Spleen (tissue), 11 donors: ENCODE measurements at regions not wholly inside any gene's neighbourhood (a gene's known extent, or its start where the extent isn't known, plus 50 kb on each side); places are given as distances from the start of the nearest gene placed in this dataset.

Source experiments
- DNase-seq: peaks from one replicate; pipeline ENCODE4 v3.0.0-alpha.2; 2020
- H3K27ac ChIP-seq, 8 donors: fragments of 200-600 bp; sonication (generic) in 7 of 8; 1 replicate in 4 of 8; 2 replicates in 4 of 8; pipeline versions ENCODE4 v1.5.0 to v1.8.0; 2016 to 2021; ENCODE audit warnings: inconsistent platforms in 4 of 8, mild to moderate bottlenecking in 4 of 8, moderate library complexity in 1 of 8
- H3K27me3 ChIP-seq, 7 donors: fragments of 200-600 bp; sonication (generic) in 6 of 7; replicated peaks in 1 of 7; 1 replicate in 4 of 7; 2 replicates in 3 of 7; pipeline versions ENCODE4 v1.5.0 to v1.8.0; 2016 to 2021; ENCODE audit warnings: inconsistent platforms in 3 of 7, mild to moderate bottlenecking in 1 of 7
- H3K36me3 ChIP-seq, 6 donors: fragments of 200-600 bp; sonication (generic) in 5 of 6; 1 replicate in 4 of 6; 2 replicates in 2 of 6; pipeline versions ENCODE4 v1.5.0 to v1.8.0; 2016 to 2021; ENCODE audit warnings: inconsistent platforms in 2 of 6
- H3K4me1 ChIP-seq, 6 donors: fragments of 200-600 bp; sonication (generic) in 5 of 6; 1 replicate in 3 of 6; 2 replicates in 3 of 6; pipeline versions ENCODE4 v1.5.0 to v1.8.0; 2016 to 2021; ENCODE audit warnings: inconsistent platforms in 3 of 6
- H3K4me3 ChIP-seq, 8 donors: fragments of 200-600 bp; sonication (generic) in 7 of 8; 1 replicate in 4 of 8; 2 replicates in 4 of 8; pipeline versions ENCODE4 v1.5.0 to v1.8.0; 2016 to 2021; ENCODE audit warnings: inconsistent platforms in 4 of 8, mild to moderate bottlenecking in 4 of 8, moderate library complexity in 2 of 8
- H3K9me3 ChIP-seq, 8 donors: fragments of 200-600 bp; sonication (generic) in 7 of 8; 1 replicate in 4 of 8; 2 replicates in 4 of 8; pipeline versions ENCODE4 v1.5.0 to v1.8.0; 2016 to 2021; ENCODE audit warnings: inconsistent platforms in 4 of 8
- CTCF ChIP-seq, 11 experiments: fragments of 200-600 bp in 7 of 11; fragments of 450-650 bp in 4 of 11; sonication (generic) in 4 of 11; IDR thresholded peaks in 8 of 11; conservative IDR thresholded peaks in 3 of 11; 1 replicate in 7 of 11; 2 replicates in 4 of 11; pipeline versions ENCODE4 v1.4.0 to v1.8.0; 2016 to 2021; ENCODE audit warnings: antibody characterized with exemption in 11 of 11, inconsistent platforms in 4 of 11, mild to moderate bottlenecking in 1 of 11
- POLR2A ChIP-seq, 3 donors: fragments of 450-650 bp; IDR thresholded peaks; one replicate each; pipeline ENCODE4 v1.5.1; 2017; ENCODE audit warnings: antibody characterized with exemption in 3 of 3, mild to moderate bottlenecking in 1 of 3
- POLR2AphosphoS5 ChIP-seq, 3 donors: sonication (generic); formaldehyde crosslinking; IDR thresholded peaks; one replicate each; pipeline ENCODE4 v1.5.1; 2017; ENCODE audit warnings: antibody characterized with exemption in 3 of 3
- WGBS, 5 donors: extraction: QIAGEN DNeasy Blood & Tissue Kit in 3 of 5; methylation state at CpG; one replicate each; pipeline versions ENCODE4 v1.1.5 to v1.1.7; 2013 to 2018; 5-methylcytosine and 5-hydroxymethylcytosine counted together
- intact Hi-C: fragments of 100-400 bp; cut with DNase I; formaldehyde crosslinking; loops from one replicate; pipeline ENCODE4 v1.15.0; 2023; ENCODE audit warnings: low total_unique reads
- donor health status: healthy with polysubstance abuse.
- donor health status: DM: no; HTN: no; CAD: no; lungs with moderate emphysema.
- donor health status: DM: no; HTN: no; CAD: no.
- donor health status: Bipolar disorder and iron deficiency.
- donor health status: healthy.
- donor health status: DM: no; HTN: no; CAD: no.
- donor health status: DM: yes; HTN: yes; CAD: no.

GRCh38 chr11:116062490-116063171 is 558.4 kb upstream of the CADM1 start:
- Histone ChIP-seq H3K4me1 (peaks cover 0 to 7% (median 4%) of the 10 kb centered on the region in 6 donors), H3K36me3 (no peaks in the 10 kb centered on the region), H3K27me3 (peaks cover 0 to 28% (median 0%) of the 10 kb centered on the region in 7 donors), H3K4me3 (no peak overlapping the region), H3K9me3 (no peaks in the 10 kb centered on the region), H3K27ac (no peak overlapping the region)
- intact Hi-C loops, result no loop called here
- DNase-seq, result no peak
- 16 to 31% (median 22%) methylated on average over 11 of the region's 11 CpGs for whole genome bisulfite sequencing, 5 donors
- TF ChIP-seq POLR2AphosphoS5 (IDR thresholded peaks at IDR 0.05), result no peak
- no peak for TF ChIP-seq CTCF (IDR thresholded peaks at IDR 0.05 in 8 of 11, conservative IDR thresholded peaks at IDR 0.05 in 3 of 11)
- TF ChIP-seq POLR2A (IDR thresholded peaks at IDR 0.05), result no peak

DNA sequence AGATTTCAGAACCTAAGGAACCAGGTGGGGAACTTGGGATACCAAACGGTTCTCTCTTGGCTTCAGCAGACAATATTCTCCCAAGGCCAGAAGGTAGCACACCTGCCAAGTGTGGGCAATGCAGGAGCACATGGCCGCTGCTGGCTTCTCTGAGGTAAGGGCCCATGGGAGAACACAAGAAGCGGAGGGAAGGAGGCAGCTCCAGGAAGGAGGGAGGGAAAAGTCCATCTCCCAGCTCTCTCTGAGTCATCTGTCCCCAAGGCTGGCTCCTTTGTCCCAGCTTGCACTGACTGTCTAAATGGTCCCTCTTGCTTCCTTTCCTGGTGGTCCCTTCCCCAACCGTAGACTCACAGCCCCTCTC is 557.9 kb upstream of the CADM1 start:
- H3K27me3 ChIP-seq, result peaks cover 0 to 28% (median 0%) of the 10 kb centered on the region in 7 donors
- 51 to 67% (median 58%) methylated on average over 4 of the region's 4 CpGs for WGBS, 5 donors
- H3K36me3 ChIP-seq, result no peaks in the 10 kb centered on the region
- DNase-seq, result no peak
- H3K4me3 ChIP-seq, result no peak overlapping the region
- TF ChIP-seq POLR2AphosphoS5 (IDR thresholded peaks at IDR 0.05), result no peak
- TF ChIP-seq POLR2A (IDR thresholded peaks at IDR 0.05), result no peak
- no peak for TF ChIP-seq CTCF (IDR thresholded peaks at IDR 0.05 in 8 of 11, conservative IDR thresholded peaks at IDR 0.05 in 3 of 11)
- intact Hi-C loops, result no loop called here
- no peak overlapping the region for H3K27ac ChIP-seq
- H3K4me1 ChIP-seq, result peaks cover 0 to 7% (median 4%) of the 10 kb centered on the region in 6 donors
- H3K9me3 ChIP-seq, result no peaks in the 10 kb centered on the region

GRCh38 chr11:116061322-116061721 is 557.1 kb upstream of the CADM1 start:
- no peak for DNase-seq
- H3K4me3 ChIP-seq, result no peak overlapping the region

DNA sequence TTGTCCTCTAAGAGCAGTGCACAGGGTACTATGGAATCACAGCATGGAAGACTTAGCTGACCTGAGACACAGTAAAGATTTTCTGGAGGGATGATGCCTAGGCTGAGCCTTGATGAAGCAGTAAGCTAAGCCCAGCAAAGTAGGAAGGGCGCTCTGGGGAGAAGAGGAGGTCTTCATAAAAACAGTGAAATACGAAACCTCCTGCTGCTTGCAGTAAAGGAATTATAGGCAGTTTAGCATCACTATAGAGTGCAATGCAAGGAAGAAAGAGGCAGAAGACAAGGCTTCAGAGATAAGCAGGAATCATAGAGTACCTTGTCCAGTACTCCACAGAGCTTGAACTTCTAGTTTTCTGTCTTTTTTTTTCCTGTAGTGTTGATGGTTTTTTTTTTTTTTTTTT is 555.7 kb upstream of the CADM1 start:
- TF ChIP-seq POLR2A (IDR thresholded peaks at IDR 0.05) (no peak), CTCF (IDR thresholded peaks at IDR 0.05 in 8 of 11, conservative IDR thresholded peaks at IDR 0.05 in 3 of 11) (no peak), POLR2AphosphoS5 (IDR thresholded peaks at IDR 0.05) (no peak)
- intact Hi-C loops, result no loop called here
- no peak for DNase-seq
- 81 to 95% (median 86%) methylated on average over 2 of the region's 2 CpGs for WGBS, 5 donors
- Histone ChIP-seq H3K9me3 (no peaks in the 10 kb centered on the region), H3K27me3 (peaks cover 0 to 25% (median 4%) of the 10 kb centered on the region in 7 donors), H3K27ac (no peak overlapping the region), H3K4me3 (no peak overlapping the region), H3K4me1 (peaks cover 0 to 7% (median 4%) of the 10 kb centered on the region in 6 donors), H3K36me3 (no peaks in the 10 kb centered on the region)

More at GRCh38 chr11:116061322-116061721, 557.1 kb upstream of the CADM1 start:
- H3K4me1 ChIP-seq, result peaks cover 0 to 7% (median 4%) of the 10 kb centered on the region in 6 donors
- WGBS, 5 donors, result 87 to 92% (median 88%) methylated on average over 4 of the region's 4 CpGs
- no peak overlapping the region for H3K27ac ChIP-seq
- peaks cover 0 to 28% (median 0%) of the 10 kb centered on the region in 7 donors for H3K27me3 ChIP-seq
- no peaks in the 10 kb centered on the region for H3K9me3 ChIP-seq
- TF ChIP-seq CTCF (IDR thresholded peaks at IDR 0.05 in 8 of 11, conservative IDR thresholded peaks at IDR 0.05 in 3 of 11), result no peak
- H3K36me3 ChIP-seq, result no peaks in the 10 kb centered on the region
- intact Hi-C loops, result no loop called here
